Glutamatergic neuron (in vitro differentiated cells): ENCODE measurements at regions not wholly inside any gene's neighbourhood (a gene's known extent, or its start where the extent isn't known, plus 50 kb on each side); places are given as distances from the start of the nearest gene placed in this dataset.
"Not testable (repeated sequence)": the region's sequence is repeated elsewhere in the genome, so short reads cannot be mapped to it uniquely, and the experiment has no call there.

Source experiments
- DNase-seq: peaks from one replicate; pipeline ENCODE4 v3.0.0; 2022
- H3K27ac Mint-ChIP-seq: one replicate; pipeline ENCODE4 v1.8.0; 2020; ENCODE audit warnings: mild to moderate bottlenecking, mixed read lengths, inconsistent platforms; ENCODE audit not compliant: unreplicated experiment
- H3K27me3 Mint-ChIP-seq: one replicate; pipeline ENCODE4 v1.8.0; 2020; ENCODE audit warnings: mild to moderate bottlenecking, moderate library complexity, mixed read lengths, inconsistent platforms; ENCODE audit not compliant: unreplicated experiment
- H3K36me3 Mint-ChIP-seq: one replicate; pipeline ENCODE4 v1.8.0; 2020; ENCODE audit warnings: mild to moderate bottlenecking, mixed read lengths, inconsistent platforms; ENCODE audit not compliant: unreplicated experiment
- H3K4me1 Mint-ChIP-seq: one replicate; pipeline ENCODE4 v1.8.0; 2020; ENCODE audit warnings: mild to moderate bottlenecking, low read depth, mixed read lengths, inconsistent platforms; ENCODE audit not compliant: unreplicated experiment
- H3K4me3 Mint-ChIP-seq: one replicate; pipeline ENCODE4 v1.8.0; 2020; ENCODE audit warnings: mild to moderate bottlenecking, mixed read lengths, inconsistent platforms; ENCODE audit not compliant: unreplicated experiment
- H3K9me3 Mint-ChIP-seq: one replicate; pipeline ENCODE4 v1.8.0; 2020; ENCODE audit warnings: mild to moderate bottlenecking, moderate library complexity, mixed read lengths, inconsistent platforms; ENCODE audit not compliant: unreplicated experiment
- TF ChIP-seq, protein P1 (sequence below): fragments of 200-600 bp; sonication (generic); IDR thresholded peaks from one replicate; pipeline ENCODE4 v1.5.0; 2021; ENCODE audit not compliant: partially characterized antibody, unreplicated experiment

DNA sequence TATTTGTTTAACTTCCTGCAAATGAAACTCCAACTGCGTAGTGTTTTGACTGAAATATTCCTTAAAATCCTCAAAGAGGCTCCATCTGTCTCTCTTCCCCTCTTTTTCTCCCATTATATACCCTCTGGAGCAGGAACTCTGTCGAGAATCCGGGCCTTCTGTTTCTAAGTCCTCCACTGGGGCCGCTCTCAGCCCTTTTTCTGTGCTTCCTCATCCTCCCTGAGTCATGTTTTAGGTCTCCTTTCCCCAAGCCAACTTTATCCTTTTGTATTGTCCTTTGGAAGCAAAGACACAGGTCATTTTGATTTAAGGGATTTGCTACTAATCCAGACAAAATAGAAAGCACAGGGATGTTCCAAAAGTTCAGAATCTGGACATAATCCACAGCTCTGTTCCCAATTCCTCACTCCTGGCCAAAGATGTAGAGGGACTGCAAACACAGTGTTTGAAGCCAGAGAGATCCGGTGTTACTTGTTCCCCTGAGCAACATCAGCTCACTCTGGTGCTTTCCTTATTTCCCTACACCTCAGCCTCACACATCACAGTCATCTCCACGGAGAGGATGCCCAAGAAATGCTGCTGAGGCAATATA is 131.0 kb upstream of the KLF3 start:
- Mint-ChIP-seq H3K9me3 (no peaks in the 10 kb centered on the region), H3K4me3 (no peak overlapping the region), H3K27me3 (no peaks in the 10 kb centered on the region), H3K27ac (no peak overlapping the region), H3K36me3 (no peaks in the 10 kb centered on the region), H3K4me1 (no peaks in the 10 kb centered on the region)
- TF ChIP-seq, protein P1, sequence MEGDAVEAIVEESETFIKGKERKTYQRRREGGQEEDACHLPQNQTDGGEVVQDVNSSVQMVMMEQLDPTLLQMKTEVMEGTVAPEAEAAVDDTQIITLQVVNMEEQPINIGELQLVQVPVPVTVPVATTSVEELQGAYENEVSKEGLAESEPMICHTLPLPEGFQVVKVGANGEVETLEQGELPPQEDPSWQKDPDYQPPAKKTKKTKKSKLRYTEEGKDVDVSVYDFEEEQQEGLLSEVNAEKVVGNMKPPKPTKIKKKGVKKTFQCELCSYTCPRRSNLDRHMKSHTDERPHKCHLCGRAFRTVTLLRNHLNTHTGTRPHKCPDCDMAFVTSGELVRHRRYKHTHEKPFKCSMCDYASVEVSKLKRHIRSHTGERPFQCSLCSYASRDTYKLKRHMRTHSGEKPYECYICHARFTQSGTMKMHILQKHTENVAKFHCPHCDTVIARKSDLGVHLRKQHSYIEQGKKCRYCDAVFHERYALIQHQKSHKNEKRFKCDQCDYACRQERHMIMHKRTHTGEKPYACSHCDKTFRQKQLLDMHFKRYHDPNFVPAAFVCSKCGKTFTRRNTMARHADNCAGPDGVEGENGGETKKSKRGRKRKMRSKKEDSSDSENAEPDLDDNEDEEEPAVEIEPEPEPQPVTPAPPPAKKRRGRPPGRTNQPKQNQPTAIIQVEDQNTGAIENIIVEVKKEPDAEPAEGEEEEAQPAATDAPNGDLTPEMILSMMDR: no peak
- DNase-seq: no peak

DNA sequence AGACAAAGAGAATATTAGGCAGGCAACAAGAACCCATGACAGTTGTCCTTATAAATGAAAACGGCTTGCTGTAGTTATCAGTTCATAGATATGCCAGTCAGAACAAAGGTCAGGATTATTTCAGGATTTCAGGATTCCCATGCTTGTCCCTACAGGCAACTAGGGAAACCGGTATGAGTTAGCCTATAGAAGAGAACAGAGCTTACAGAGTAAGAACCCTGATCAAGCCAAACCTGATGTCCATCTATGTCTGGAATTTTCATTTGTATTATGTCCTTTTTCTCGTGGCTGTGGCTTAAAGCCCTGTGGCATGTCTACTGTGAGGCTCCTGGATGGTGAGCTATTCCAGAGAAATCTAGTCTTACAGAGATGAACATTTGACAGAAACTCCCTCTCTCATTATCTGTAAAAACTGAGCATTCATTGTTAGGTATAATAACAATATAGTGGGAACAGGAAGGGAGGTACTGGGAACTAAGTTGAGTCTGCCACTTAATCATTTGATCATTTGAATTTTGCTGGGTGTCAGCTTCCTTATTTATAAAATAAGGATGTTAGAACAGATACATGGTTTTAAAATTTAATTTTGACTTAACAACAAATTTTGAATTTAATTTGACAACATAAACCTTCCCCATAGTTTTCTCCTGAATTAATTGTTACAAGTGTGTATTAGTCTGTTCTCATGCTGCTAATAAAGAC is 129.5 kb upstream of the KLF3 start:
- H3K4me1 Mint-ChIP-seq: no peaks in the 10 kb centered on the region
- no peaks in the 10 kb centered on the region for H3K9me3 Mint-ChIP-seq
- no peaks in the 10 kb centered on the region for H3K36me3 Mint-ChIP-seq
- H3K4me3 Mint-ChIP-seq: no peak overlapping the region
- H3K27me3 Mint-ChIP-seq: no peaks in the 10 kb centered on the region
- H3K27ac Mint-ChIP-seq: no peak overlapping the region
- TF ChIP-seq, protein P1: no peak
- no peak for DNase-seq

DNA sequence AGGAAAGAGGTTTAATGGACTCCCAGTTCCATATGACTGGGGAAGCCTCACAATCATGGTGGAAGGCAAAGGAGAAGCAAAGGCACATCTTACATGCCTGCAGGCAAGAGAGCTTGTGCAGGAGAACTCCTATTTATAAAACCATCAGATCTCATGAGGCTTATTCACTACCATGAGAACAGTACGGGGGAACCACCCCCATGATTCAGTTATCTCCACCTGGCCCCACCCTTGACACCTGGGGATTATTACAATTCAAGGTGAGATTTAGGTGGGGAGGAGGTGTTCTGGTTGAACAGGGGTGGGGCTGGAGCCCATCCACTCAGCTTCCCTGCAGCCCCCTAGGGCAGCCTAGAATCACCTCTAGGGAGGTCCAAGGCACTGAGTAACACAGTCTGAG is 128.9 kb upstream of the KLF3 start:
- H3K4me1 Mint-ChIP-seq, H3K27me3 Mint-ChIP-seq, H3K27ac Mint-ChIP-seq, H3K4me3 Mint-ChIP-seq, H3K9me3 Mint-ChIP-seq, DNase-seq, H3K36me3 Mint-ChIP-seq: not testable (repeated sequence)

DNA sequence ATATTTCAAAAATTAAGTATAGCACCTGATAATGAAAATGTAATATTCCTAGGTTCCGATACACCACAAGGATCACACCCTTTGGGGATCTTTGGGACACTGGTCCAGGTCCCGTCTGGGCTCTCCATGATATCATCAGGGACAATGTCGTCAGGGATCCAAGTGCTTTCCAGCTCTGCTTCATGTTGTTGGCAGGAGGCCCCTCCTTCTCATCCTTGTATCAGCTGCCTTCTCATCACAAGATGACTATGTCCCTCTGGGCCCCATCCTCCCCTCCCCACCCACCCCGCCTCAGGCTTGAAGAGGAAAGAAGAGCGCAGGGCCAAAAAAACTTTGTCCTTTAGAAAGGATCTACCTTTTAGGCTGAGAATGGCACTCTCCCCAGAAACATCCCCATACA is 128.3 kb upstream of the KLF3 start:
- H3K27me3 Mint-ChIP-seq: no peaks in the 10 kb centered on the region
- no peak overlapping the region for H3K4me3 Mint-ChIP-seq
- no peaks in the 10 kb centered on the region for H3K9me3 Mint-ChIP-seq
- H3K27ac Mint-ChIP-seq: no peak overlapping the region
- TF ChIP-seq, protein P1: no peak
- DNase-seq: no peak
- no peaks in the 10 kb centered on the region for H3K4me1 Mint-ChIP-seq
- no peaks in the 10 kb centered on the region for H3K36me3 Mint-ChIP-seq

DNA sequence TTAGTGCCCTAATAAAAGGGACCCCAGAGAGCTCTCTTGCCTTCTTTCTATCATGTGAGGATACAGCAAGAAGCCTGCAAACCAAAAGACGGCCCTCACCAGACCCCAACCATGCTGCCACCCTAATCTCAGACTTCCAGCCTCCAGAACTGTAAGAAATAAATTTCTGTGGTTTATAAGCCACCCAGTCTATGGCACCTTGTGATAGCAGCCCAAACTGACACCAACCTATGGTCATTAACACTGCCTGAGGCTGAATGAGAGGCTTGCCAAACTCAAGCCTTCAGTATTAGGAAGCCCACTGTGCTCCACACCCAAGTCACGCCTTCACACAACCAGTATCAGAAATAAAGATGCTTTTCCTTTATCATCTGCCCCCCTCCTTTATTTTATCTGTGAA is 127.3 kb upstream of the KLF3 start:
- Mint-ChIP-seq H3K4me1 (no peaks in the 10 kb centered on the region), H3K27me3 (no peaks in the 10 kb centered on the region), H3K36me3 (no peaks in the 10 kb centered on the region), H3K9me3 (no peaks in the 10 kb centered on the region), H3K27ac (no peak overlapping the region), H3K4me3 (no peak overlapping the region)
- TF ChIP-seq, protein P1: no peak
- no peak for DNase-seq
